HCT116 (cell line): ENCODE measurements at regions not wholly inside any gene's neighbourhood (a gene's known extent, or its start where the extent isn't known, plus 50 kb on each side); places are given as distances from the start of the nearest gene placed in this dataset.

Experiments used
- ATAC-seq: fragments of 200-7000 bp; cut with Tn5 transposase; 2 replicates; pipeline ENCODE4 v1.9.1; 2020; ENCODE audit warnings: mild to moderate bottlenecking, moderate library complexity
- BruUV-seq: library from RNA; stranded (reverse); fragments of 400-500 nt; replicated peaks from 2 replicates; lab custom pipeline; 2021; lab: Mats Ljungman, UMichigan
- CTCF ChIA-PET: fragments of 300-600 bp; sonication (Branson Sonifier 250); formaldehyde crosslinking; loops from one replicate; lab custom pipeline; 2021; ENCODE audit warnings: antibody characterized with exemption; lab: Charles Lee
- POLR2A ChIA-PET: fragments of 300-600, 350-600 bp; sonication (Branson Sonifier 250); formaldehyde crosslinking; loops from one replicate; lab custom pipeline; 2021; ENCODE audit warnings: antibody characterized with exemption; lab: Charles Lee
- RAD21 ChIA-PET, 2 experiments: fragments of 300-600 bp; sonication (Branson Sonifier 250); formaldehyde crosslinking; loops; one replicate each; lab custom pipeline; 2023; ENCODE audit warnings: low total read pairs in 2 of 2; ENCODE audit not compliant: uncharacterized antibody in 2 of 2, unreplicated experiment in 2 of 2, low non-redundant PET in 1 of 2; lab: Charles Lee
- DNase-seq: peaks from one replicate; pipeline ENCODE4 v3.0.0-alpha.2; 2010; ENCODE audit warnings: low read depth, low spot score
- H2AFZ ChIP-seq: fragments of 200-600 bp; shearing (Covaris generic), sonication (generic); 2 replicates; pipeline ENCODE4 v1.6.1; 2017; ENCODE audit warnings: low read depth, mixed run types, mixed read lengths, antibody characterized with exemption, low read length; ENCODE audit not compliant: poor library complexity, severe bottlenecking
- H3K27ac ChIP-seq: 2 replicates; pipeline ENCODE4 v1.5.1; 2012; ENCODE audit warnings: low read depth, low read length
- H3K27me3 ChIP-seq: fragments of 200-600 bp; sonication (generic); 2 replicates; pipeline ENCODE4 v1.6.1; 2016; ENCODE audit warnings: mixed run types, low read length, mixed read lengths; ENCODE audit not compliant: insufficient read depth
- H3K36me3 ChIP-seq, 2 experiments: fragments of 200-500 bp in 1 of 2; fragments of 200-600 bp in 1 of 2; sonication (Bioruptor generic) in 1 of 2; sonication (generic) in 1 of 2; 2 replicates each; pipeline versions ENCODE4 v1.5.1 to v1.6.1; 2014 to 2016; ENCODE audit warnings: low read length in 2 of 2, inconsistent platforms in 1 of 2, mixed read lengths in 1 of 2, mixed run types in 1 of 2; ENCODE audit not compliant: insufficient read depth in 2 of 2, control insufficient read depth in 1 of 2
- H3K4me1 ChIP-seq, 2 experiments: fragments of 200-600 bp in 1 of 2; sonication (generic) in 1 of 2; 2 replicates each; pipeline versions ENCODE4 v1.5.1 to v1.6.1; 2012 to 2017; ENCODE audit warnings: low read length in 2 of 2, inconsistent platforms in 1 of 2, mild to moderate bottlenecking in 1 of 2, mixed read lengths in 1 of 2, mixed run types in 1 of 2, moderate library complexity in 1 of 2; ENCODE audit not compliant: insufficient read depth in 2 of 2, control insufficient read depth in 1 of 2
- H3K4me2 ChIP-seq: fragments of 200-600 bp; sonication (generic); 2 replicates; pipeline ENCODE4 v1.6.1; 2017; ENCODE audit warnings: mixed run types, low read length, mixed read lengths
- H3K4me3 ChIP-seq, 2 experiments: fragments of 200-600 bp in 1 of 2; sonication (generic) in 1 of 2; replicated peaks in 1 of 2; 2 replicates each; pipeline ENCODE4 v1.5.1; 2011 to 2016; ENCODE audit warnings: low read length in 2 of 2, control low read depth in 1 of 2, low read depth in 1 of 2, mild to moderate bottlenecking in 1 of 2, mixed read lengths in 1 of 2, mixed run types in 1 of 2
- H3K79me2 ChIP-seq: fragments of 200-600 bp; sonication (generic); 2 replicates; pipeline ENCODE4 v1.6.1; 2017; ENCODE audit warnings: mild to moderate bottlenecking, mixed run types, low read length, moderate library complexity, mixed read lengths; ENCODE audit not compliant: insufficient read depth
- H3K9ac ChIP-seq: fragments of 200-600 bp; sonication (generic); 2 replicates; pipeline ENCODE4 v1.6.1; 2016; ENCODE audit warnings: low read length, mixed read lengths
- H3K9me2 ChIP-seq: fragments of 200-600 bp; sonication (generic), shearing (Covaris generic); 2 replicates; pipeline ENCODE4 v1.6.1; 2017; ENCODE audit warnings: mixed run types, mild to moderate bottlenecking, moderate library complexity; ENCODE audit not compliant: insufficient read depth
- H3K9me3 ChIP-seq, 2 experiments: fragments of 200-500 bp in 1 of 2; fragments of 200-600 bp in 1 of 2; sonication (Bioruptor generic) in 1 of 2; sonication (generic) in 1 of 2; 2 replicates each; pipeline ENCODE4 v1.6.1; 2014 to 2017; ENCODE audit warnings: low read length in 2 of 2, mixed read lengths in 2 of 2, inconsistent platforms in 1 of 2, low read depth in 1 of 2, mild to moderate bottlenecking in 1 of 2, mixed run types in 1 of 2, moderate library complexity in 1 of 2; ENCODE audit not compliant: control insufficient read depth in 1 of 2, insufficient read depth in 1 of 2
- H4K20me1 ChIP-seq: fragments of 200-600 bp; sonication (generic), shearing (Covaris generic); 2 replicates; pipeline ENCODE4 v1.6.1; 2017; ENCODE audit warnings: mixed run types, mild to moderate bottlenecking, moderate library complexity; ENCODE audit not compliant: insufficient read depth
- ATF3 ChIP-seq: IDR thresholded peaks from 2 replicates; pipeline ENCODE4 v1.6.1; 2012
- CBX3 ChIP-seq: IDR thresholded peaks from 2 replicates; pipeline ENCODE4 v1.6.1; 2012; ENCODE audit warnings: low read depth
- CEBPB ChIP-seq: IDR thresholded peaks from 2 replicates; pipeline ENCODE4 v1.6.1; 2012; ENCODE audit warnings: low read depth
- CTCF ChIP-seq, 3 experiments: fragments of 200-600 bp in 1 of 3; sonication (generic) in 1 of 3; IDR thresholded peaks in 2 of 3; conservative IDR thresholded peaks in 1 of 3; 2 replicates each; pipeline ENCODE4 v1.5.1; 2012 to 2017; ENCODE audit warnings: low read depth in 2 of 3, low read length in 2 of 3, antibody characterized with exemption in 1 of 3, borderline replicate concordance in 1 of 3, control low read depth in 1 of 3, mild to moderate bottlenecking in 1 of 3, mixed read lengths in 1 of 3, mixed run types in 1 of 3, moderate library complexity in 1 of 3; ENCODE audit not compliant: insufficient read depth in 1 of 3
- EGR1 ChIP-seq: IDR thresholded peaks from 2 replicates; pipeline ENCODE4 v1.6.1; 2012; ENCODE audit warnings: low read depth
- EZH2 ChIP-seq: fragments of 200-600 bp; sonication (generic); IDR thresholded peaks from 2 replicates; pipeline ENCODE4 v1.6.1; 2017; ENCODE audit warnings: antibody characterized with exemption, mixed run types
- EZH2phosphoT487 ChIP-seq: fragments of 200-600 bp; IDR thresholded peaks from 2 replicates; pipeline ENCODE4 v1.6.1; 2018; ENCODE audit warnings: antibody characterized with exemption, borderline replicate concordance
- POLR2A ChIP-seq: IDR thresholded peaks from 2 replicates; pipeline ENCODE4 v1.7.0; 2011; ENCODE audit warnings: borderline replicate concordance; ENCODE audit not compliant: insufficient read depth, insufficient read length; ENCODE audit errors: extremely low read depth
- RAD21 ChIP-seq: IDR thresholded peaks from 2 replicates; pipeline ENCODE4 v1.6.1; 2012; ENCODE audit warnings: low read depth, mild to moderate bottlenecking
- REST ChIP-seq: IDR thresholded peaks from 2 replicates; pipeline ENCODE4 v1.6.1; 2012; ENCODE audit warnings: low read depth
- SIN3A ChIP-seq: IDR thresholded peaks from 2 replicates; pipeline ENCODE4 v1.6.1; 2012; ENCODE audit warnings: low read depth
- SRF ChIP-seq: IDR thresholded peaks from 2 replicates; pipeline ENCODE4 v1.6.1; 2012; ENCODE audit warnings: low read depth
- YY1 ChIP-seq: IDR thresholded peaks from 2 replicates; pipeline ENCODE4 v1.6.1; 2011; ENCODE audit warnings: low read length, low read depth, moderate library complexity, mild to moderate bottlenecking; ENCODE audit not compliant: insufficient replicate concordance; ENCODE audit errors: extremely low read depth
- ZNF274 ChIP-seq: fragments of 200-500 bp; sonication (Bioruptor generic); IDR thresholded peaks from 2 replicates; pipeline ENCODE4 v1.6.1; 2014; ENCODE audit warnings: mild to moderate bottlenecking, low read depth, low read length, inconsistent platforms
- intact Hi-C: fragments of 100-400 bp; cut with micrococcal nuclease; formaldehyde crosslinking; loops from 2 replicates; pipeline ENCODE4 v1.10.0; 2022

- Histone ChIP-seq H4K20me1 (no peaks in the 10 kb centered on the region), H2AFZ (no peak overlapping the region), H3K27me3 (no peaks in the 10 kb centered on the region), H3K9me3 (peaks cover 0 to under 1% of the 10 kb centered on the region in 2 experiments; a peak in 1 of 4 replicates), H3K79me2 (no peaks in the 10 kb centered on the region), H3K36me3 (no peaks in the 10 kb centered on the region), H3K4me3 (no peak overlapping the region), H3K9ac (no peak overlapping the region), H3K9me2 (no peaks in the 10 kb centered on the region), H3K4me2 (no peak overlapping the region), H3K27ac (no peak overlapping the region), H3K4me1 (no peaks in the 10 kb centered on the region)
- DNase-seq (no peak), ATAC-seq (no peak)
- RAD21 ChIA-PET: no interaction called here
- intact Hi-C loops: no loop called here
- no TSS peak for BruUV-seq
- CTCF ChIA-PET: no interaction called here
- TF ChIP-seq EGR1: no peak
- TF ChIP-seq CBX3: no peak
- no peak for TF ChIP-seq REST
- no peak for TF ChIP-seq ATF3
- TF ChIP-seq SRF: no peak
- POLR2A ChIA-PET: no interaction called here
Measured at GRCh38 chr18:56389190-56389589, 249.2 kb downstream of the TXNL1 start.

- BruUV-seq: no TSS peak
- CTCF ChIA-PET: no interaction called here
- no peaks in the 10 kb centered on the region for H3K79me2 ChIP-seq
- no peak overlapping the region for H3K9ac ChIP-seq
- POLR2A ChIA-PET: no interaction called here
- no peaks in the 10 kb centered on the region for H3K36me3 ChIP-seq
- H3K27me3 ChIP-seq: no peaks in the 10 kb centered on the region
- no peaks in the 10 kb centered on the region for H3K9me2 ChIP-seq
- no peak overlapping the region for H3K4me2 ChIP-seq
- RAD21 ChIA-PET: no interaction called here
- no peak overlapping the region for H3K4me3 ChIP-seq
- H4K20me1 ChIP-seq: no peaks in the 10 kb centered on the region
- H3K4me1 ChIP-seq: no peaks in the 10 kb centered on the region
- no peak overlapping the region for H2AFZ ChIP-seq
- no peak overlapping the region for H3K27ac ChIP-seq
- no peak for ATAC-seq
- H3K9me3 ChIP-seq: peaks cover 0 to 2% of the 10 kb centered on the region in 2 experiments; a peak in 1 of 4 replicates
- intact Hi-C loops: no loop called here
- no peak for DNase-seq
- no peak for TF ChIP-seq ATF3
- no peak for TF ChIP-seq CEBPB
- no peak for TF ChIP-seq EZH2phosphoT487
- no peak for TF ChIP-seq RAD21
- TF ChIP-seq POLR2A: no peak
- no peak for TF ChIP-seq YY1
- no peak for TF ChIP-seq CTCF (IDR thresholded peaks at IDR 0.05 in 2 of 3, conservative IDR thresholded peaks at IDR 0.05 in 1 of 3; ENCODE audit: borderline replicate concordance in 1 of 3, insufficient read depth in 1 of 3, low read depth in 2 of 3, low read length in 2 of 3)
- no peak for TF ChIP-seq SRF
- TF ChIP-seq EZH2: no peak
- no peak for TF ChIP-seq SIN3A
- TF ChIP-seq CBX3: no peak
- TF ChIP-seq ZNF274: no peak
Measured at GRCh38 chr18:56388571-56388970, 249.8 kb downstream of the TXNL1 start.
